ENCODE measurements at regions not wholly inside any gene's neighbourhood (a gene's known extent, or its start where the extent isn't known, plus 50 kb on each side); places are given as distances from the start of the nearest gene placed in this dataset.

DNA sequence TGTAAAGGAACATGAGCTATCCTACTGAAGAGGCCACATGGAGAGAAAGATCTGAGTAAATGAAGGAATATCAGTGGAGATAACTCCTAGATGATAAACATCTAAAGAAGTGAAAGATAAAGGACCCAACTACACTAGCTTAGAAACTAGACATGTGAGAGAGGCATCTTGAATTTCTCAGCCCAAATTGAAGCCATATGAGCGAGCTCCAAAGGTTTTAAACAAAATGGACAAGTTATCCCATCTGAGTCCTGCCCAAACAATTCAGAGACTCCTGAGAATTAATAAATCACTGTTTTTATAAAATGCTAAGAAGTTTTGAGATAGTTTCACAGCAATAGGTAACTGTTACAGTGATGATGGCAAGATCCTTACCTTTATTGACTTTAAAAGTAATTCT, 438.9 kb downstream of the NAV3 start:
- WGBS, 2 experiments (ENCODE audit: extremely low coverage in 2 of 2, insufficient read length in 1 of 2): no CpG with 5 or more reads among the region's 1 CpG
- in situ Hi-C loops (cut with MboI; ENCODE audit: low sequenced_read_pairs): no loop called here
- H2AK9ac ChIP-seq (replicated peaks; ENCODE audit: low read depth, low read length, poor library complexity): no peak overlapping the region
- intact Hi-C loops (cut with micrococcal nuclease): no loop called here
- ATAC-seq (ENCODE audit: low read depth) (no peak), DNase-seq (no peak)
- H3K14ac ChIP-seq (replicated peaks; ENCODE audit: low read depth, low read length): no peak overlapping the region
- H3K9me3 ChIP-seq (ENCODE audit: control insufficient read depth, insufficient read depth, low read length): no peaks in the 10 kb centered on the region
- no peak overlapping the region for H4K91ac ChIP-seq (ENCODE audit: insufficient read depth, low read depth, low read length)
- TF ChIP-seq NFE2L2 (IDR thresholded peaks at IDR 0.05; ENCODE audit: low read depth, low read length): no peak
- TF ChIP-seq MXI1 (IDR thresholded peaks at IDR 0.05; ENCODE audit: borderline replicate concordance, low read depth, low read length): no peak
- TF ChIP-seq CEBPB (IDR thresholded peaks at IDR 0.05; ENCODE audit: low read depth, low read length): no peak
- no peak for TF ChIP-seq MAZ (IDR thresholded peaks at IDR 0.05; ENCODE audit: borderline replicate concordance, low read depth, low read length)
- TF ChIP-seq, protein P1, sequence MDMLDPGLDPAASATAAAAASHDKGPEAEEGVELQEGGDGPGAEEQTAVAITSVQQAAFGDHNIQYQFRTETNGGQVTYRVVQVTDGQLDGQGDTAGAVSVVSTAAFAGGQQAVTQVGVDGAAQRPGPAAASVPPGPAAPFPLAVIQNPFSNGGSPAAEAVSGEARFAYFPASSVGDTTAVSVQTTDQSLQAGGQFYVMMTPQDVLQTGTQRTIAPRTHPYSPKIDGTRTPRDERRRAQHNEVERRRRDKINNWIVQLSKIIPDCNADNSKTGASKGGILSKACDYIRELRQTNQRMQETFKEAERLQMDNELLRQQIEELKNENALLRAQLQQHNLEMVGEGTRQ (IDR thresholded peaks at IDR 0.05; ENCODE audit: low read depth, low read length): no peak
- no peak for TF ChIP-seq FOS (IDR thresholded peaks at IDR 0.05; ENCODE audit: low read depth, low read length)
- no peaks in the 10 kb centered on the region for H3K36me3 ChIP-seq (ENCODE audit: control insufficient read depth, insufficient read depth, low read length)
- POLR2A ChIA-PET (ENCODE audit: unreplicated experiment): interaction anchor here (0.6 kb wide), 1 partner anchor 120 kb away, joined by 3 read pairs; no protein-coding TSS in a partner anchor
- no peaks in the 10 kb centered on the region for H3K27me3 ChIP-seq (ENCODE audit: control insufficient read depth, insufficient read depth, low read length)
- no peak overlapping the region for H3K23ac ChIP-seq (ENCODE audit: low read depth, low read length)
- H4K5ac ChIP-seq (ENCODE audit: low read depth, low read length): no peak overlapping the region
- H3K4me1 ChIP-seq (ENCODE audit: control insufficient read depth, insufficient read depth, low read length): no peaks in the 10 kb centered on the region
- H2BK20ac ChIP-seq (ENCODE audit: low read depth, low read length): no peak overlapping the region
- H2BK15ac ChIP-seq (ENCODE audit: low read depth, low read length): no peak overlapping the region
- dilution Hi-C loops (cut with HindIII; ENCODE audit: low sequenced_read_pairs, unreplicated experiment): no loop called here
- H3K4ac ChIP-seq (ENCODE audit: low read depth, low read length): no peak overlapping the region
- no peak overlapping the region for H2AK5ac ChIP-seq (ENCODE audit: low read depth, low read length)
- no peak overlapping the region for H2AFZ ChIP-seq (replicated peaks; ENCODE audit: low read length, poor library complexity)
- H2BK5ac ChIP-seq (ENCODE audit: low read depth, low read length, poor library complexity, severe bottlenecking): no peak overlapping the region
- H2BK120ac ChIP-seq (ENCODE audit: low read depth, low read length): no peak overlapping the region
- H3K9me1 ChIP-seq (ENCODE audit: insufficient read depth, low read length): no peaks in the 10 kb centered on the region
- H4K8ac ChIP-seq (ENCODE audit: low read depth in 2 of 2, low read length in 2 of 2): no peak overlapping the region
- no peak overlapping the region for H3K9ac ChIP-seq (ENCODE audit: low read depth, low read length)
- no peaks in the 10 kb centered on the region for H4K20me1 ChIP-seq (ENCODE audit: insufficient read depth, low read length)
- H3K56ac ChIP-seq (ENCODE audit: extremely low read depth, insufficient read depth, low read length): no peak overlapping the region
- H3K18ac ChIP-seq (ENCODE audit: low read depth, low read length): no peak overlapping the region
- no peak overlapping the region for H3K27ac ChIP-seq (ENCODE audit: insufficient read depth, low read length)
- BruUV-seq (replicated peaks): no TSS peak
- no peaks in the 10 kb centered on the region for H3K79me1 ChIP-seq (ENCODE audit: low read depth in 1 of 2, low read length in 2 of 2)
- no peak overlapping the region for H3K4me3 ChIP-seq (ENCODE audit: insufficient read depth, low read depth, low read length)
- no peak overlapping the region for H3K4me2 ChIP-seq (ENCODE audit: low read depth, low read length)
- CTCF ChIA-PET: no interaction called here
